Fibroblast of mammary gland (primary cell): ENCODE measurements at regions not wholly inside any gene's neighbourhood (a gene's known extent, or its start where the extent isn't known, plus 50 kb on each side); places are given as distances from the start of the nearest gene placed in this dataset.
"Not testable (repeated sequence)": the region's sequence is repeated elsewhere in the genome, so short reads cannot be mapped to it uniquely, and the experiment has no call there.

Experiments used
- DNase-seq: peaks from one replicate; pipeline ENCODE4 v3.0.0-alpha.2; 2010; ENCODE audit warnings: low read depth
- H3K4me3 ChIP-seq: 2 replicates; pipeline ENCODE4 v1.5.1; 2011; ENCODE audit warnings: low read depth, mild to moderate bottlenecking, low read length, moderate library complexity; ENCODE audit not compliant: control insufficient read depth
- CTCF ChIP-seq: conservative IDR thresholded peaks from 2 replicates; pipeline ENCODE4 v1.5.1; 2011; ENCODE audit warnings: low read depth, low read length, inconsistent platforms; ENCODE audit not compliant: control insufficient read depth, insufficient read depth

GRCh38 chr10:33917069-33917780 lies 582.8 kb upstream of the NRP1 start:
- no peak for TF ChIP-seq CTCF
- no peak overlapping the region for H3K4me3 ChIP-seq
- no peak for DNase-seq

- no peak overlapping the region for H3K4me3 ChIP-seq
- no peak for DNase-seq
- no peak for TF ChIP-seq CTCF
Observed at GRCh38 chr10:33914746-33915145, 580.3 kb upstream of the NRP1 start.

GRCh38 chr10:33913194-33913593 lies 578.7 kb upstream of the NRP1 start:
- no peak overlapping the region for H3K4me3 ChIP-seq
- peak; percentile 51 for DNase-seq
- TF ChIP-seq CTCF: no peak

GRCh38 chr10:33909476-33909875 lies 575.0 kb upstream of the NRP1 start:
- DNase-seq: not testable (repeated sequence)

DNA sequence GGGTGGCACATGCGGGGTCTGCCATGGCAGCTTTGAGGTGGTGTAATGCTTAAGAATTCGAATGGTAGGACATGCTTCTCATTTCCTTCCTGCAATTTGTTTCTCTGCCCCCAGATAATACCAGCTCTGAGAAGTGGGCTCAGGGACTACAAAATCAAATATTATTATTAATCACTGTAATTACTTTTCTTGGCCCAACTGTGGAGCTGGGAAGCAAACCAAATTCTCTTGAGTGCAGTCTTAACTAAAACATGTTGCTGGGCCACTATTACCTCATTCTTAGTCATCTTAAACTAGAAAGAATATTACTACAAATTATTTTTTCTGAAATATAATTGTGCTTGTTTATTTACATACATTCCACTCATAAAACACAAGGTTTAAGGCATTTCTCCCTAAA lies 566.7 kb upstream of the NRP1 start:
- no peak for TF ChIP-seq CTCF
- H3K4me3 ChIP-seq: no peak overlapping the region
- DNase-seq: peak; percentile 92

More at GRCh38 chr10:33909476-33909875, 575.0 kb upstream of the NRP1 start:
- not testable (repeated sequence) for H3K4me3 ChIP-seq

DNA sequence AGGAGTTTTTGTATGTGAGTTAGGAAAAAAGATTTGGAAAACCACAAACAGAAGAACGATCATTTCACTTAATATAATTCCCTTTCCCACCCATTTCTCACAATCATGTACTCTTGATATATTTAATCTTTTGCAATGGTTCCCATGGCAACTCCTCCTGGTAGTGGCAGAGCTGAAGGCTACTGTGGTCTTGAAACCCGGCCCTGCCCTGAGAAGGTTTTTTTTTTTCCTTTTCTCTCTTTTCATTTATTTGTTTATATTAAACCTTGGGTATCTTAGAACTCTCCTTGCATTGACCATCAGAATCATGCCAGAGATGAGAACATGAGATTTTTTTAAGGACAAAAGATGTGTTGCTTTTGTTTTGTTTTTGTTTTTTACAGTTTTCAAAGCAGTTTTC lies 566.1 kb upstream of the NRP1 start:
- H3K4me3 ChIP-seq: no peak overlapping the region
- no peak for TF ChIP-seq CTCF
- DNase-seq: peak; percentile 74

DNA sequence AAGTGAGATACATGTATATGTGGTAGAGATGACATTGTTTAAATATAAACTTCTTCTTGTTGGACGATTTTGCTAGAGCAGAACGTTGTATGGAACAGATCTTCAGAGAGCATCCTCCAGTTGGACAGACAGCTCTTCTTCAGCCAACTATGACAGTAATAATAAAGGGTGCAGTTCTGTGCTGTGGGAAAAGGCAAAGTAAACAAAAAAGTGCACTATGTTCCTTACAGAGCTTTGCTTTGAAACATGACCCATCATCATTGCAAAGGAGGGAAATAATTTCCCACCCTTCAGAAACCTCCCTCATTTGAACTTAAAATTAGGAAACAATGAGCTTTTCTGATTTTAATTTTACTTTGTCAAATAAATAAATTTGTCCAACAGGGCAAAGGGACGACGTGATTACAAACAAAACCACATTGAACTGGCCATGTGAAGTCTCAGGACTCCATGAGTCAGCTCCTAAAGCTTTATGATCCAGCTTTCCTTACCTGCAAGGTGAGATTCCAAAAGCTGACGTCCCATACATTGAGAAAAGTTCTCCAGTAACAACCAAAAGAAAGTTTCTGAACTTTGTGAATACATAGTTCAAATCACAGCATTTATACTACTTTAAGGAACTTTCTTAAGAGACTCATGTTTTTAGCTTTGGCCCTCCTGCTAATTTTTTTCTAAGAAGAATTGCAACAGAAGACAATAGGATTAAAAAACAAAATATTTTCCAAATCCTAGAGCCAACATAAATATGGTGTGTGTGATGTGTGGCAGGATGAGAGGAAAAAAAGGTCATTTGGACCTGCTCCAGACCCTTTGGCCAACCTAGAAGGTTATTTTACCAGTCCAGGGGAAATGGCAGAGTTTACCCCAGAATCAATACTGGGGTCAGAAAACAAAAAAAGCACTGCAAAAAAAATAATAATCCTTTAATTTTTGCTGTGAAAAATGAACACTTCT lies 565.4 kb upstream of the NRP1 start:
- peak; percentile 59 for DNase-seq
- TF ChIP-seq CTCF: no peak

More for the DNA sequence above, 565.4 kb upstream of the NRP1 start:
- H3K4me3 ChIP-seq: no peak overlapping the region
